GM18498 (cell line): ENCODE measurements at regions not wholly inside any gene's neighbourhood (a gene's known extent, or its start where the extent isn't known, plus 50 kb on each side); places are given as distances from the start of the nearest gene placed in this dataset.

Source experiments
- ATAC-seq: cut with Tn5 transposase; IDR thresholded peaks from one replicate; pipeline ENCODE4 v1.9.1; 2021; ENCODE audit warnings: mild to moderate bottlenecking, moderate library complexity; ENCODE audit not compliant: unreplicated experiment

GRCh38 chr10:62545160-62546066 lies 171.2 kb downstream of the ZNF365 start:
- ATAC-seq = no peak

- ATAC-seq = no peak
Measured at GRCh38 chr10:62548686-62549085, 174.5 kb downstream of the ZNF365 start.

- ATAC-seq = no peak
Measured at GRCh38 chr10:62550173-62550572, 176.0 kb downstream of the ZNF365 start.

- ATAC-seq = peak; percentile 70
Measured at GRCh38 chr10:62554632-62555199, 180.5 kb downstream of the ZNF365 start.

GRCh38 chr10:62559481-62560200 lies 185.5 kb downstream of the ZNF365 start:
- ATAC-seq = no peak

- no peak for ATAC-seq
Measured at GRCh38 chr10:62560201-62560819, 186.1 kb downstream of the ZNF365 start.

GRCh38 chr10:62561151-62561550 lies 187.0 kb downstream of the ZNF365 start:
- no peak for ATAC-seq

- no peak for ATAC-seq
Measured at GRCh38 chr10:62562101-62562500, 187.9 kb downstream of the ZNF365 start.

- ATAC-seq = no peak
Measured at GRCh38 chr10:62562795-62563194, 188.6 kb downstream of the ZNF365 start.

- ATAC-seq = no peak
Measured at GRCh38 chr10:62573929-62574328, 199.8 kb downstream of the ZNF365 start.

- no peak for ATAC-seq
Measured at GRCh38 chr10:62577076-62577475, 202.9 kb downstream of the ZNF365 start.

- ATAC-seq = no peak
Measured at GRCh38 chr10:62577666-62578291, 203.6 kb downstream of the ZNF365 start.

GRCh38 chr10:62578301-62578700 lies 204.1 kb downstream of the ZNF365 start:
- ATAC-seq = no peak

- ATAC-seq = no peak
Measured at GRCh38 chr10:62578916-62579315, 204.7 kb downstream of the ZNF365 start.

GRCh38 chr10:62580396-62580795 lies 206.2 kb downstream of the ZNF365 start:
- no peak for ATAC-seq

GRCh38 chr10:62581351-62581750 lies 207.2 kb downstream of the ZNF365 start:
- no peak for ATAC-seq

GRCh38 chr10:62582101-62582705 lies 208.0 kb downstream of the ZNF365 start:
- ATAC-seq = no peak

GRCh38 chr10:62582804-62583208 lies 208.6 kb downstream of the ZNF365 start:
- ATAC-seq = no peak

- no peak for ATAC-seq
Measured at GRCh38 chr10:62583876-62584615, 209.9 kb downstream of the ZNF365 start.

GRCh38 chr10:62584731-62585130 lies 210.6 kb downstream of the ZNF365 start:
- ATAC-seq = no peak
